ENCODE measurements at regions not wholly inside any gene's neighbourhood (a gene's known extent, or its start where the extent isn't known, plus 50 kb on each side); places are given as distances from the start of the nearest gene placed in this dataset.

DNA sequence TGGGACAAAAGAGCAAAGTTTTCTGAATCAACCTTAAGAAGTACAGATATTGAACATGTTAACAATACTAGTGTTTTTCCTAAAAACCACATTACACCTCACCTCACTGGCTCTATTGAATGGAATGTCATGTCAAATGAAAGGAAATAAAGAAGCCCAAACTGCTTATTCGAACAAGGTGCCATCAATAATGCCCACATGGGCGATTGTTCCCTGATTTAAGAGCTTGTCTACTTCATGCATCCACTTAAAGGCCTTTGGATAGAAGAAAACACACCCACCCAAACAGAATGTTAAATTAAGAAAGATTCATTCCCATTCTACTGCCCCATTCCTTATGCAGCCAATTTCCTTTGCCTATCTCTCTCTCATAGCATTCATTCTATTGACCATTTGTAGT lies 118.5 kb upstream of the PAQR3 start:
- Histone ChIP-seq H2AFZ (ENCODE audit: low read depth, low read length) (no peak overlapping the region), H3K27ac (ENCODE audit: low read length) (no peak overlapping the region), H3K9me3 (ENCODE audit: low read length) (no peaks in the 10 kb centered on the region), H3K36me3 (ENCODE audit: insufficient read depth, low read length) (no peaks in the 10 kb centered on the region), H3K27me3 (ENCODE audit: insufficient read depth, low read depth, low read length) (no peaks in the 10 kb centered on the region), H3K4me2 (ENCODE audit: low read length) (no peak overlapping the region), H3K9me2 (ENCODE audit: insufficient read depth, low read length) (no peaks in the 10 kb centered on the region), H3F3A (ENCODE audit: insufficient read depth, low read length, poor library complexity, severe bottlenecking) (no peaks in the 10 kb centered on the region), H3K9ac (ENCODE audit: low read length) (no peak overlapping the region), H3K4me3 (ENCODE audit: low read length) (no peak overlapping the region), H3K79me2 (replicated peaks; ENCODE audit: insufficient read depth, low read length) (no peaks in the 10 kb centered on the region), H4K20me1 (ENCODE audit: insufficient read depth) (no peaks in the 10 kb centered on the region)
- TF ChIP-seq MXI1 (conservative IDR thresholded peaks at IDR 0.05; ENCODE audit: poor library complexity, severe bottlenecking): no peak
- TF ChIP-seq POLR2AphosphoS5 (IDR thresholded peaks at IDR 0.05): no peak
- no peak for TF ChIP-seq RAD21 (conservative IDR thresholded peaks at IDR 0.05)
- TF ChIP-seq, protein P1, sequence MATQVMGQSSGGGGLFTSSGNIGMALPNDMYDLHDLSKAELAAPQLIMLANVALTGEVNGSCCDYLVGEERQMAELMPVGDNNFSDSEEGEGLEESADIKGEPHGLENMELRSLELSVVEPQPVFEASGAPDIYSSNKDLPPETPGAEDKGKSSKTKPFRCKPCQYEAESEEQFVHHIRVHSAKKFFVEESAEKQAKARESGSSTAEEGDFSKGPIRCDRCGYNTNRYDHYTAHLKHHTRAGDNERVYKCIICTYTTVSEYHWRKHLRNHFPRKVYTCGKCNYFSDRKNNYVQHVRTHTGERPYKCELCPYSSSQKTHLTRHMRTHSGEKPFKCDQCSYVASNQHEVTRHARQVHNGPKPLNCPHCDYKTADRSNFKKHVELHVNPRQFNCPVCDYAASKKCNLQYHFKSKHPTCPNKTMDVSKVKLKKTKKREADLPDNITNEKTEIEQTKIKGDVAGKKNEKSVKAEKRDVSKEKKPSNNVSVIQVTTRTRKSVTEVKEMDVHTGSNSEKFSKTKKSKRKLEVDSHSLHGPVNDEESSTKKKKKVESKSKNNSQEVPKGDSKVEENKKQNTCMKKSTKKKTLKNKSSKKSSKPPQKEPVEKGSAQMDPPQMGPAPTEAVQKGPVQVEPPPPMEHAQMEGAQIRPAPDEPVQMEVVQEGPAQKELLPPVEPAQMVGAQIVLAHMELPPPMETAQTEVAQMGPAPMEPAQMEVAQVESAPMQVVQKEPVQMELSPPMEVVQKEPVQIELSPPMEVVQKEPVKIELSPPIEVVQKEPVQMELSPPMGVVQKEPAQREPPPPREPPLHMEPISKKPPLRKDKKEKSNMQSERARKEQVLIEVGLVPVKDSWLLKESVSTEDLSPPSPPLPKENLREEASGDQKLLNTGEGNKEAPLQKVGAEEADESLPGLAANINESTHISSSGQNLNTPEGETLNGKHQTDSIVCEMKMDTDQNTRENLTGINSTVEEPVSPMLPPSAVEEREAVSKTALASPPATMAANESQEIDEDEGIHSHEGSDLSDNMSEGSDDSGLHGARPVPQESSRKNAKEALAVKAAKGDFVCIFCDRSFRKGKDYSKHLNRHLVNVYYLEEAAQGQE (IDR thresholded peaks at IDR 0.05; ENCODE audit: borderline replicate concordance): no peak

GRCh38 chr4:79053754-79054153 lies 114.5 kb upstream of the PAQR3 start:
- TF ChIP-seq EZH2 (IDR thresholded peaks at IDR 0.05; ENCODE audit: borderline replicate concordance, insufficient read depth, low read length, poor library complexity, severe bottlenecking) (no peak), POLR2AphosphoS5 (IDR thresholded peaks at IDR 0.05) (no peak), RAD21 (conservative IDR thresholded peaks at IDR 0.05) (no peak), SMC3 (conservative IDR thresholded peaks at IDR 0.05; ENCODE audit: poor library complexity) (no peak), EP300 (conservative IDR thresholded peaks at IDR 0.05; ENCODE audit: poor library complexity, severe bottlenecking) (no peak), TAF1 (IDR thresholded peaks at IDR 0.05; ENCODE audit: low read depth) (no peak), MXI1 (conservative IDR thresholded peaks at IDR 0.05; ENCODE audit: poor library complexity, severe bottlenecking) (no peak)
- TF ChIP-seq, protein P2, sequence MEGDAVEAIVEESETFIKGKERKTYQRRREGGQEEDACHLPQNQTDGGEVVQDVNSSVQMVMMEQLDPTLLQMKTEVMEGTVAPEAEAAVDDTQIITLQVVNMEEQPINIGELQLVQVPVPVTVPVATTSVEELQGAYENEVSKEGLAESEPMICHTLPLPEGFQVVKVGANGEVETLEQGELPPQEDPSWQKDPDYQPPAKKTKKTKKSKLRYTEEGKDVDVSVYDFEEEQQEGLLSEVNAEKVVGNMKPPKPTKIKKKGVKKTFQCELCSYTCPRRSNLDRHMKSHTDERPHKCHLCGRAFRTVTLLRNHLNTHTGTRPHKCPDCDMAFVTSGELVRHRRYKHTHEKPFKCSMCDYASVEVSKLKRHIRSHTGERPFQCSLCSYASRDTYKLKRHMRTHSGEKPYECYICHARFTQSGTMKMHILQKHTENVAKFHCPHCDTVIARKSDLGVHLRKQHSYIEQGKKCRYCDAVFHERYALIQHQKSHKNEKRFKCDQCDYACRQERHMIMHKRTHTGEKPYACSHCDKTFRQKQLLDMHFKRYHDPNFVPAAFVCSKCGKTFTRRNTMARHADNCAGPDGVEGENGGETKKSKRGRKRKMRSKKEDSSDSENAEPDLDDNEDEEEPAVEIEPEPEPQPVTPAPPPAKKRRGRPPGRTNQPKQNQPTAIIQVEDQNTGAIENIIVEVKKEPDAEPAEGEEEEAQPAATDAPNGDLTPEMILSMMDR (IDR thresholded peaks at IDR 0.05; ENCODE audit: poor library complexity, severe bottlenecking): no peak
- TF ChIP-seq, protein P1 (IDR thresholded peaks at IDR 0.05; ENCODE audit: borderline replicate concordance): no peak
- Histone ChIP-seq H3K27ac (ENCODE audit: low read length) (no peak overlapping the region), H3K9me2 (ENCODE audit: insufficient read depth, low read length) (no peaks in the 10 kb centered on the region), H3K79me2 (replicated peaks; ENCODE audit: insufficient read depth, low read length) (no peaks in the 10 kb centered on the region), H3K4me2 (ENCODE audit: low read length) (no peak overlapping the region), H2AFZ (ENCODE audit: low read depth, low read length) (no peak overlapping the region), H3K27me3 (ENCODE audit: insufficient read depth, low read depth, low read length) (no peaks in the 10 kb centered on the region), H4K20me1 (ENCODE audit: insufficient read depth) (no peaks in the 10 kb centered on the region), H3K4me3 (ENCODE audit: low read length) (no peak overlapping the region), H3K36me3 (ENCODE audit: insufficient read depth, low read length) (no peaks in the 10 kb centered on the region), H3K9me3 (ENCODE audit: low read length) (no peaks in the 10 kb centered on the region), H3K9ac (ENCODE audit: low read length) (no peak overlapping the region), H3F3A (ENCODE audit: insufficient read depth, low read length, poor library complexity, severe bottlenecking) (no peaks in the 10 kb centered on the region)
